PC-3 (cell line): ENCODE measurements at regions not wholly inside any gene's neighbourhood (a gene's known extent, or its start where the extent isn't known, plus 50 kb on each side); places are given as distances from the start of the nearest gene placed in this dataset.

Experiments used
- ATAC-seq: fragments of 200-7000 bp; cut with Tn5 transposase; 2 replicates; pipeline ENCODE4 v1.9.1; 2020; ENCODE audit warnings: mild to moderate bottlenecking, moderate library complexity
- BruUV-seq: library from RNA; stranded (reverse); fragments of 400-500 nt; replicated peaks from 2 replicates; lab custom pipeline; 2021; lab: Mats Ljungman, UMichigan
- CTCF ChIA-PET: fragments of 300-600 bp; sonication (Branson Sonifier 250); formaldehyde crosslinking; loops from one replicate; lab custom pipeline; 2022; ENCODE audit warnings: antibody characterized with exemption; lab: Charles Lee
- POLR2A ChIA-PET: fragments of 300-600 bp; sonication (Branson Sonifier 250); formaldehyde crosslinking; loops from one replicate; lab custom pipeline; 2022; ENCODE audit warnings: antibody characterized with exemption; ENCODE audit not compliant: unreplicated experiment; lab: Charles Lee
- DNase-seq: peaks from one replicate; pipeline ENCODE4 v3.0.0-alpha.2; 2015
- H2AFZ ChIP-seq: fragments of 300-600 bp; sonication (generic); 2 replicates; pipeline ENCODE4 v1.6.0; 2016; ENCODE audit warnings: antibody characterized with exemption, low read length
- H3F3A ChIP-seq: fragments of 300-600 bp; sonication (generic); one replicate; pipeline ENCODE4 v1.6.0; 2017; ENCODE audit warnings: antibody characterized with exemption, low read length, control low read depth, mild to moderate bottlenecking; ENCODE audit not compliant: unreplicated experiment
- H3K27ac ChIP-seq: fragments of 300-600 bp; sonication (generic); 2 replicates; pipeline ENCODE4 v1.5.1; 2016; ENCODE audit warnings: mild to moderate bottlenecking, low read length
- H3K27me3 ChIP-seq: fragments of 300-600 bp; sonication (generic); 2 replicates; pipeline ENCODE4 v1.6.1; 2016; ENCODE audit warnings: low read length, mixed read lengths
- H3K36me3 ChIP-seq: fragments of 300-600 bp; sonication (generic); 2 replicates; pipeline ENCODE4 v1.6.1; 2016; ENCODE audit warnings: low read depth, mixed run types, low read length, mixed read lengths
- H3K4me1 ChIP-seq: fragments of 300-600 bp; sonication (generic); 2 replicates; pipeline ENCODE4 v1.5.1; 2016; ENCODE audit warnings: low read length; ENCODE audit not compliant: insufficient read depth
- H3K4me2 ChIP-seq: fragments of 300-600 bp; sonication (generic); 2 replicates; pipeline ENCODE4 v1.6.0; 2016; ENCODE audit warnings: low read length
- H3K4me3 ChIP-seq: fragments of 300-600 bp; sonication (generic); 2 replicates; pipeline ENCODE4 v1.5.1; 2016; ENCODE audit warnings: mild to moderate bottlenecking, low read length, mixed read lengths
- H3K79me2 ChIP-seq: fragments of 300-600 bp; sonication (generic); 2 replicates; pipeline ENCODE4 v1.6.1; 2017; ENCODE audit warnings: low read length, mixed read lengths
- H3K9ac ChIP-seq: fragments of 300-600 bp; sonication (generic); 2 replicates; pipeline ENCODE4 v1.6.0; 2016; ENCODE audit warnings: mild to moderate bottlenecking, low read length
- H3K9me2 ChIP-seq: fragments of 300-600 bp; sonication (generic); replicated peaks from 2 replicates; pipeline ENCODE4 v1.6.1; 2016; ENCODE audit warnings: mixed run types, low read length, mixed read lengths
- H3K9me3 ChIP-seq: fragments of 300-600 bp; sonication (generic); 2 replicates; pipeline ENCODE4 v1.6.1; 2016; ENCODE audit warnings: low read length, mixed read lengths
- H4K20me1 ChIP-seq: fragments of 300-600 bp; sonication (generic); 2 replicates; pipeline ENCODE4 v1.6.1; 2016; ENCODE audit warnings: low read length, mixed read lengths
- EZH2 ChIP-seq: fragments of 300-600 bp; sonication (generic); IDR thresholded peaks from one replicate; pipeline ENCODE4 v1.6.1; 2017; ENCODE audit warnings: antibody characterized with exemption, mild to moderate bottlenecking, low read length; ENCODE audit not compliant: unreplicated experiment
- EZH2phosphoT487 ChIP-seq: fragments of 300-600 bp; sonication (generic); IDR thresholded peaks from 2 replicates; pipeline ENCODE4 v1.6.1; 2018; ENCODE audit warnings: mild to moderate bottlenecking, antibody characterized with exemption, low read length, borderline replicate concordance
- intact Hi-C: fragments of 100-400 bp; cut with micrococcal nuclease; formaldehyde crosslinking; loops from 2 replicates; pipeline ENCODE4 v1.9.0; 2023
- TF ChIP-seq, protein P1 (sequence below): fragments of 300-600 bp; sonication (generic); conservative IDR thresholded peaks from 2 replicates; pipeline ENCODE4 v1.5.1; 2017; ENCODE audit warnings: antibody characterized with exemption, low read depth, mild to moderate bottlenecking, low read length

DNA sequence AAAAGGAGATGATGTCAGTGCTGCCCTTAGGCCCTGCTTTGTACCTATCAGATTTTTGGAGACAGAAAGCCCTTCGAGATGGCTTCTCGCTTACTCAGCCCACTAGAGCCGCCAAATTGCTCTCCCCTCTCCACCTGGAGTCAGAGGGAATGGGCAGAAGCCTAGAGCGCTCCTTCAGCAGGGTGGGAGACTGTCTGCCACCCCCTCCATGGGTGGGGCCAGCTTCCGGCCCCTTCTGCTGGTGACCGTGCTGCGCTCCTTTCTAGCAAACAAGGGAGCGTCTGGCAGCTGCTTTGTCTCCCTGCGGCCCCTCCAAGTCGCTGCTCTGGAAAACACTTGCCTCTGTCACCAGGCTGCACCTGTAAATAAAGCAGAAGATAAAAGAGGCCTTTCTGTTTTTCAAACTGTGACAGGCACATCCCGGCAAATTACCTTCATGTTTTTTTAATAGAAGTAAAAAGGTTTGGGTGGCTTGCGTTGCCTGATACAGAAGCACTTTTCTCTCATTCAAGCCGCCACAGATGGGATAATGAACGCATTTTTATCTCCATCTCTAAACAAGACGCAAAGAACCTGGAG, 145.7 kb upstream of the NECTIN1 start:
- Histone ChIP-seq H3K4me3 (no peak overlapping the region), H3K36me3 (no peaks in the 10 kb centered on the region), H3K9me3 (no peaks in the 10 kb centered on the region), H3K27me3 (peaks cover 94% of the 10 kb centered on the region), H3K4me1 (no peaks in the 10 kb centered on the region), H4K20me1 (no peaks in the 10 kb centered on the region), H3K4me2 (no peak overlapping the region), H3F3A (no peaks in the 10 kb centered on the region), H3K9ac (no peak overlapping the region), H3K9me2 (no peaks in the 10 kb centered on the region), H2AFZ (no peak overlapping the region), H3K27ac (no peak overlapping the region), H3K79me2 (no peaks in the 10 kb centered on the region)
- intact Hi-C loops: no loop called here
- ChIA-PET CTCF (no interaction called here), POLR2A (no interaction called here)
- no peak for TF ChIP-seq EZH2phosphoT487
- no peak for DNase-seq
- no peak for ATAC-seq
- BruUV-seq: no TSS peak

DNA sequence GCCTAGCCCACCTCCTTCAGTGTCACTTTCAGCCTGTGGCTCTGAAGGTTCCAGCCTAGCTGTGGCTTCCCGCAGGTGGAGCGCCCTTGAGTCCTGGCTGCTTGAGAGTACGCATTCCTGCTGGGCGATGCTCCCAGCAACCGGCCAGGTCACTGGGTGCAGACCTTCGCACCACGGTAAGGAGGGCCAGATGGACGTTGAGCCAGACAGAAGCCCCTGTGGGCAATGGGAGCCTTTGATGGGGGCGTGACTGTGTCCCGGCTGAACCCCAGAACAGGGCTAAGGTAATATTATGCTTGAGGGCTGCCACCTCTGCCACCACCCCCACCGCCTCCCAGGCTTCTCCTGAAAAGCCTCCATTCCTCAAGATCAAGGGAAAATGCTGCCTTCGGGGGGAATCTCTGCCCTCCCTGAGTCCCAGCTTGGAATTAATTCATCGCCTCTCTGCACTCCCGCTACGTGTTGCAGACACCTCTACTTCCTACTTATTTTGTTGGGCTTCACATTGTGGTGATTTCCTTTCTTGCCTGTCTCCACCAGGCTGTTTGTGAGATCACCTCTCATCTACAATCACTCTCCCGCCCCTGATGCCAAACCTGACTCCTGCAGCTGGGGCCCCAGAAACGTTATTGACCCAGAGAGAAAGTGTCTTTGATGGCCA, 144.9 kb upstream of the NECTIN1 start:
- TF ChIP-seq EZH2: no peak
- no peak for ATAC-seq
- Histone ChIP-seq H3K4me3 (no peak overlapping the region), H3K27ac (no peak overlapping the region), H3K9me3 (no peaks in the 10 kb centered on the region), H3K27me3 (peaks cover 94% of the 10 kb centered on the region), H3K79me2 (no peaks in the 10 kb centered on the region), H4K20me1 (no peaks in the 10 kb centered on the region), H3K4me2 (no peak overlapping the region), H3K9ac (no peak overlapping the region), H3K4me1 (no peaks in the 10 kb centered on the region), H3K9me2 (no peaks in the 10 kb centered on the region), H3F3A (no peaks in the 10 kb centered on the region), H3K36me3 (no peaks in the 10 kb centered on the region), H2AFZ (no peak overlapping the region)
- CTCF ChIA-PET: no interaction called here
- intact Hi-C loops: no loop called here
- DNase-seq: no peak
- BruUV-seq: no TSS peak
- POLR2A ChIA-PET: no interaction called here

DNA sequence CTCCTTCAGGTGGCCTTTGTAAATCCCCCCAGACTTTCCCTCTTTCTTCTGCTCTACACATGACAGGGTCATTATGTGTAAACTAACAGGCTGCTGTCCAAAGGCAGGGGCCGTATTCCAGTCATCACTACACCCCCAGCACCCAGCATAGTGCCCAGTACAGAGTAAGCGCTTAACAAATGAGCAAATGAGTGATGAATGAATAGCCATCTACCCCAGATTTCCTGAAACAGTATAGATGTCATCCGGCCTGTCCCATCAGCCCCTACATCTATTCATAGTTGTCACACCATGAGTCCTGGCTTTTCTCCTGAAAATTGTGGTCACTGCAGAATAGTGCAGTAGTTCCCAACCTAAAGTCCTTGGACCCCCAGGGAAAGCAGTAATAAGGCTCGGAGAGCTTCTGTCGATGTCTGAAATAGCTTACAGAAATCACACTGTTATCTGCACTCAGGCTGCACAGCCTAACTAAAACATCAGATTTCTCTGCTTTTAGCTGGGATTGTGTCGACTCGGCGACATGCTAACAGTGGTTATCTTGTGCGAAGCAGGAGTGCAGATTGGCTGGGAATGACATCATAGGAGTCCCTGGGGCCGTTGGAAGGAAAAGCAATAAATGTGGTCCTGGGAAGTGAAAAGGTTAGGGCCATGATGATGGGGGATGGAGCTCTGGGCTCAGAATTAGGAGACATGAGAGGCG, 143.8 kb upstream of the NECTIN1 start:
- no TSS peak for BruUV-seq
- Histone ChIP-seq H3K79me2 (no peaks in the 10 kb centered on the region), H3K4me3 (no peak overlapping the region), H3K4me1 (no peaks in the 10 kb centered on the region), H3K9me2 (no peaks in the 10 kb centered on the region), H3K36me3 (no peaks in the 10 kb centered on the region), H3K9me3 (no peaks in the 10 kb centered on the region), H3K27me3 (peaks cover 98% of the 10 kb centered on the region), H2AFZ (no peak overlapping the region), H3F3A (no peaks in the 10 kb centered on the region), H3K27ac (no peak overlapping the region), H3K9ac (no peak overlapping the region), H3K4me2 (no peak overlapping the region), H4K20me1 (no peaks in the 10 kb centered on the region)
- no peak for DNase-seq
- ChIA-PET CTCF (no interaction called here), POLR2A (no interaction called here)
- intact Hi-C loops: no loop called here
- ATAC-seq: no peak
- TF ChIP-seq EZH2: no peak
- TF ChIP-seq, protein P1, sequence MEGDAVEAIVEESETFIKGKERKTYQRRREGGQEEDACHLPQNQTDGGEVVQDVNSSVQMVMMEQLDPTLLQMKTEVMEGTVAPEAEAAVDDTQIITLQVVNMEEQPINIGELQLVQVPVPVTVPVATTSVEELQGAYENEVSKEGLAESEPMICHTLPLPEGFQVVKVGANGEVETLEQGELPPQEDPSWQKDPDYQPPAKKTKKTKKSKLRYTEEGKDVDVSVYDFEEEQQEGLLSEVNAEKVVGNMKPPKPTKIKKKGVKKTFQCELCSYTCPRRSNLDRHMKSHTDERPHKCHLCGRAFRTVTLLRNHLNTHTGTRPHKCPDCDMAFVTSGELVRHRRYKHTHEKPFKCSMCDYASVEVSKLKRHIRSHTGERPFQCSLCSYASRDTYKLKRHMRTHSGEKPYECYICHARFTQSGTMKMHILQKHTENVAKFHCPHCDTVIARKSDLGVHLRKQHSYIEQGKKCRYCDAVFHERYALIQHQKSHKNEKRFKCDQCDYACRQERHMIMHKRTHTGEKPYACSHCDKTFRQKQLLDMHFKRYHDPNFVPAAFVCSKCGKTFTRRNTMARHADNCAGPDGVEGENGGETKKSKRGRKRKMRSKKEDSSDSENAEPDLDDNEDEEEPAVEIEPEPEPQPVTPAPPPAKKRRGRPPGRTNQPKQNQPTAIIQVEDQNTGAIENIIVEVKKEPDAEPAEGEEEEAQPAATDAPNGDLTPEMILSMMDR: no peak
- no peak for TF ChIP-seq EZH2phosphoT487
